GM12872 (cell line): ENCODE measurements at regions not wholly inside any gene's neighbourhood (a gene's known extent, or its start where the extent isn't known, plus 50 kb on each side); places are given as distances from the start of the nearest gene placed in this dataset.

Experiments used
- TF ChIP-seq, protein P1 (sequence below): IDR thresholded peaks from 3 replicates; pipeline ENCODE4 v1.5.1; 2011; ENCODE audit warnings: low read depth, mild to moderate bottlenecking, low read length, moderate library complexity; ENCODE audit not compliant: insufficient read depth

DNA sequence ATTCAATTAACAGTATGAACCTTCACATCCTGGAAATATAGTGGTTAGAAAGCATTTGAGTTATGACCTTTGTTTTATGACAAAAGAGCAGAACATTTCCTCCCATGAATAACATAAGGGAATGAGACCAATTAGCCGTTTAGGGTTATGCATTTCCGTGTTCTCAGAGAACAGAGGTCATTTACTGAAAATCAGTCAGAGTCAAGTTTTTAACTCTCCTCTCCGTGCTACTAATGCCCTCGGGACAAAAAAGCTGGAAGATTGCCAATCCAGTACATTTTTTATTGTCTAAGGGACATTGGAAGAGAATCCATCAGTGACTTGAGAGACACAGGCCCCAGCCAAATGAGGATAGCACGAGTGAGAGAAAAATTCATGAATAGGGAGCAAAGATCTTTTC is 632.7 kb downstream of the RFPL4B start:
- TF ChIP-seq, protein P1, sequence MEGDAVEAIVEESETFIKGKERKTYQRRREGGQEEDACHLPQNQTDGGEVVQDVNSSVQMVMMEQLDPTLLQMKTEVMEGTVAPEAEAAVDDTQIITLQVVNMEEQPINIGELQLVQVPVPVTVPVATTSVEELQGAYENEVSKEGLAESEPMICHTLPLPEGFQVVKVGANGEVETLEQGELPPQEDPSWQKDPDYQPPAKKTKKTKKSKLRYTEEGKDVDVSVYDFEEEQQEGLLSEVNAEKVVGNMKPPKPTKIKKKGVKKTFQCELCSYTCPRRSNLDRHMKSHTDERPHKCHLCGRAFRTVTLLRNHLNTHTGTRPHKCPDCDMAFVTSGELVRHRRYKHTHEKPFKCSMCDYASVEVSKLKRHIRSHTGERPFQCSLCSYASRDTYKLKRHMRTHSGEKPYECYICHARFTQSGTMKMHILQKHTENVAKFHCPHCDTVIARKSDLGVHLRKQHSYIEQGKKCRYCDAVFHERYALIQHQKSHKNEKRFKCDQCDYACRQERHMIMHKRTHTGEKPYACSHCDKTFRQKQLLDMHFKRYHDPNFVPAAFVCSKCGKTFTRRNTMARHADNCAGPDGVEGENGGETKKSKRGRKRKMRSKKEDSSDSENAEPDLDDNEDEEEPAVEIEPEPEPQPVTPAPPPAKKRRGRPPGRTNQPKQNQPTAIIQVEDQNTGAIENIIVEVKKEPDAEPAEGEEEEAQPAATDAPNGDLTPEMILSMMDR: no peak

DNA sequence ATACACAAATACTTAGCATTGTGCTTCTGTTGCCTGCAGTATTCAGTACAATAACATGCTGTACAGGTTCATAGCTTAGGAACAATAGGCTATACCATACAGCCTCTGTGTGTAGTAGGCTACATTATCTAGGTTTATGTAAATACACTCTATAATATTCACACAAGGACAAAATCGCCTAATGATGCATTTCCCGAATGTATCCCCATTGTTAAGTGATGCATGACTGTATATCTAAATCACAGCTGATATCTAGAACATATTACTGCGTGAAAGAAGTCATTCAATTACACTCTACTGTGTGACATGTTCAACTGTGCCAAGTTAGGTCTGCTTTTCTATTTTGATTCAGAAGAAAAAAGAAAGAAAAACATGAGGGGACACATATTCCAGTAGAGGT is 633.5 kb downstream of the RFPL4B start:
- TF ChIP-seq, protein P1: no peak

DNA sequence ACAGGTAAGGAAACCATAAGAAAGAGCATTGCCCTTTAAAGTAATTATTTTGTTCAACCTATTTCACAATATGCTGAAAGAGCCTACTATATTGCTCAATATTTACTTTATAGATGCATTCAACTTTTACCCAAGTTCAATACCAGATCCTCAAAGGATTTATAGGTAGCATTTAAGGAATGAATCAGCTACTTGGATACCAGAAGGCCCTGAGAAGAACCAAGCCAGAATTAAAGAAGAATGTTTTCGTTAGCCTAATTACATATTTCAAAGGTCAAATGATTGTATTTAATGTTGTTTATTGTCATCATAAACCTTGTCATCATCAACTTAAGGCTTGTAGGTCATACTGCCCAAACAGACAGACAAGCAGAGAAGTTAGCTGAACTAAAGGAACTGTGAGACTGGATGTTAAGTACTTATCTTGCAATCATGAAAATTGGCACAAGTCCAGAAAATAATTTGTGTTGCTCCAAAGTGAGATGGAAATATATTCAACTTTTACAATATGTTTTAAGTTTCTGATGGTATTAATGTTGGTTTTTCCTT is 636.7 kb downstream of the RFPL4B start:
- TF ChIP-seq, protein P1: no peak

DNA sequence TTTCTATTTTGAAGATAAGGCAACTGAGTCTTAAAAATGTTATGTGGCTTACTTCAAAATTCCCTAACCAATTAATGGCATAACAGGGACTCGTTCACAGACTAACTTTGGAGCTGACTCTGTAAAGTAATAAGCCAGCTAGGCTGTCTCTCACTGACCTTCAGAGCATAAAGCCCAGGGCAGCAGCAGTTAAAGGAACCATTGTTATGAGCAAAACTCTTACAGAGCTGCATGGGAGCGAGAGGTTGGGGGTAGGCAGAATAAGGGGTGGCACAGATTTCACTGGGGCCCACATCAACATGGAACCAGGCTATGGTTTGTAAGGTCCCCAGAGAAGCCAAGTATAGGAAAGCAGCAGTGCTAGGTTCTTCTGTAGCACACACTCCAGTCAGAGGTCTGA is 637.8 kb downstream of the RFPL4B start:
- TF ChIP-seq, protein P1: no peak

DNA sequence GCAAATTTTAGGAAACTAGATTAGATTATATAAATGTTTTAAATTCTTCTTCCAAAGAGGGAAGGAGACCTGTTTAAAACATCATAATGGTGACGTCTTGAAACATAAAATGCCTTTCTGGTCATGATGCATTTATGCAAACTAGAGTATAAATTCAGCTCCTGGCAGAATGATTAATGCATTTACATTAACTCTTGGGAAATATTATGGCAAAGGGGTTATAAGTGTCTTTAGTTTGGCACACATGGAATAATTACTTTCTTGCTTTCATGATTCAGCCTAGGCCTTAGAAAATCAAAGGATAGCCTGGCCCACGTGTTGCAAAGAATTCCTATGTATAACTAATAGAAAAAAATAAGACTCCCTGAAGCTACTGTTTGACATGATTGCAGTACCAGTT is 639.2 kb downstream of the RFPL4B start:
- TF ChIP-seq, protein P1: no peak

DNA sequence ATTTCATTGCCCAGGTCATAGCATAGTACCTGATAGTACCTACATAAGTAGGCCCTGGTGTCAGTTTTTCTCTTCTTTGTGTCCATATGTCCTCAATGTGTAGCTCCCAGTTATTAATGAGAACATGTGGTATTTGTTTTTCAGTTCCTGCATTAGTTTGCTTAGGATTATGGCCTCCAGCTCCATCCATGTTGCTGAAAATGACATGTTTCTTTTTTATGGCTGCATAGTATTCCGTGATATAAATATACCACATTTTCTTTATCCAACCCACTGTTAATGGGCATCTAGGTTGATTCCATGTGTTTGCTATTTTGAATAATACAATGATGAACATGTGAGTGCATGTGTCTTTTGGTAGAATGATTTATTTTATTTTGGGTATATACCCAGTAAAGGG is 641.6 kb downstream of the RFPL4B start:
- TF ChIP-seq, protein P1: no peak

DNA sequence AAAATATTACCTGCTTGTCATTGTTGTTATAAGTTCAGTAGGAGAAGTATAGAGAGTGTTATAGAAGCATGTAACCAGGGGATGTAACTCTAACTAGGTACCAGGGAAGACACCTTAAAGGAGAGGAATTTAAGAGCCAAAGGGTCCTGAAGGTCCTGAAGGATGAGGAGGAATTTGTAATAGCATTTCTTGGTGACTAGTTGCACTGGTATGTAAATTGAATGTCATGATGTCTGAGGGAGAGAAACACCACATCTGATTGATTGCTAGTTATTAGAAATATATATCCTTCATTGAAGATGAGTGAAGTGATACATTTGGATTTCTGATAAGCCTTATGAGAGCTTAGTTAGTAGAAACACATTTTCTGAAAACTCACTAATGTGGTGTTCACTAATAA is 643.8 kb downstream of the RFPL4B start:
- TF ChIP-seq, protein P1: no peak

DNA sequence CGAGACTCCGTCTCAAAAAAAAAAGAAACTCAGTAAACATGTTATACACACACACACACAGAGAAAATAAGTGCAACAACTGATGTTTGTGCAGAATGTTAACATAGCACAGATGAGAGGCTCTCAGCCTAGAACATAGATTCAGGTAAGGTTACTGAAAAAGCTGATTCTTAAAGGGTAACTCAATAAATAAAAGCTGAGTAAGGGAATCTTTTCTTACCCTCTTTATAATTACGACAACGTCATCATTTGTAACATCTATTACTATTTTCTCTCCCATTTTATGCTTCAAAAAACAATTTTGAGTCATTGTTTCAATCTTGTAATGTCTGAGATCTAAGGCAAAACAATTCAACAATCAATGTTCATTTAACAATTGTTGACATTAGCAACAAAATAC is 644.8 kb downstream of the RFPL4B start:
- TF ChIP-seq, protein P1: no peak
